HG03025 (cell line): ENCODE measurements at regions not wholly inside any gene's neighbourhood (a gene's known extent, or its start where the extent isn't known, plus 50 kb on each side); places are given as distances from the start of the nearest gene placed in this dataset.

ENCODE experiments used
- ATAC-seq: cut with Tn5 transposase; IDR thresholded peaks from one replicate; pipeline ENCODE4 v1.9.1; 2021; ENCODE audit warnings: mild to moderate bottlenecking, moderate library complexity; ENCODE audit not compliant: unreplicated experiment, low FRiP score

DNA sequence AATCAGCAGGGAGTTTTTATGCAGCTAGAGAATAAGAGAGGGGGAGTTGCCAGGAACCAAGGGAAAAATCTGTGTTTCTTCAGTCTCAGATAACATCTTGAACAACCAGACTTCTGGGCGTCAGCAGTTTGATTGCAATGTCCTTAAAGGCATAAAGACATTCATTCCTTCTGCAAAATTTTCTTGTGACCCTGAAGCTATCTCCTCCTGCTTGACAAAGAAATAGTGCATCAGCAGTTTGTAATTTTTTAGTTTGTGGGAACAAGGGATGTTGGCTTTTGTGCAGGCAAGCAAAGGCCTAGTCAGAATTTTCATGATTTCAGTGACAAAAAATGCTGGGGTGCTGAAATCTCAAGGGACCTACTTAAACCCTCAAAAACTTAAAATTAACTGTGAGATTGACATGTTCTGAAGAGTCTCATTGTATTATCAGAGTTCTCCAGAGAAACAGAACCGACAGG lies 125.8 kb upstream of the UNC5C start:
- ATAC-seq = no peak

DNA sequence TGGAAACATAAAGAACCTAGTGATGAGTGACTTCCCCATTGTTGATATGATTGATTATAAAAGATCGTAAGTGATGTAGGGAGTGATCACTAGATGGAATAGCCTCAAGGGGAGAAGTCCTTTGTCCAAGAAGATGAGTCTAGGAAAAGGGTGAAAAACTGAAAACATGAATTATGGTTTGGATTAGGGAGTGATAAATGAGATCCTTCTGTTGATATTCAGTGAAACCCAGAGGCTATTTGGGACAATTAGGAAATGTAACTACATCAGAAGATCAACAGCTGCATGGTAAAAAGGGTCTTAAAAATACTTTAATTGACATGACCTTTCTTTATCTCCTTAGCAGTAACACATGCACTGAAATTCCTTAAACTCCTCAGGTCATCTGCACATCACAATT lies 124.0 kb upstream of the UNC5C start:
- ATAC-seq = no peak

DNA sequence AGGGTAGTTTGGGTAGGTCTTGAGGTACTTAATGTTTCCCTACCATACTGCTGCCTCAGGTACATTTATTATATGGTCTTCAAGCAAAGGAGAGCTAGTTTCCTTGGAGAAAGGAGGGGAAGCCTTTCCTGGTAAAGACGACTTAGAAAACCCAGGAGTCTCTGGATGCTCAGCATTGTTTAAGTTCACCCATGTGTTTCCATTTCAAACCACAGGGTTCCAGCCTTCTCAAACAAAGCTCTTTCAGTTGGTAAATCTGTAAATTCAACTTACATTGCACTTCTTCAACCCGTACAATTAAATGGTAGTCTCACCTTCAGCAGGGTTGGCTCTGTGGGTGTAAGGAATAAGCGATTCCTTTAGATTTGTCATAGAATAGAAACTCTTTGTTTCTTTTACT lies 111.9 kb upstream of the UNC5C start:
- no peak for ATAC-seq

DNA sequence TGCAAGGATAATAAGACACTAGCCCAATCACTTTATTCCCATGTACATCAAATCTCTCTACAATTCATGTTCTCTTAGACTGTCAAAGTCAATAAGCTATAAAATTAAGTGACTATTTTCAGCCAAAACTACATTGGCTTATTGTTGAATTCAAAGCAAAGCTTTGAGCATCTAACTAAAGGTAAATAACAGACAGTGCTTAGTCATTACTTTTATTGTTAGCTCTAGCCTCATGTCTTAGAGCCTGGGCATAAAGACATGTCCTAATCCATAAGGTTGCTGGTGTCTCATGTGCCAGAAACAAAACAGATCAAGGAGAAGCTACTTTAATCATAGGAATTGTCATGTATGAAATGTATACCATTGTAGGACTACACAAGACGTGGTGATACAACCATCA lies 103.1 kb upstream of the UNC5C start:
- ATAC-seq = no peak

DNA sequence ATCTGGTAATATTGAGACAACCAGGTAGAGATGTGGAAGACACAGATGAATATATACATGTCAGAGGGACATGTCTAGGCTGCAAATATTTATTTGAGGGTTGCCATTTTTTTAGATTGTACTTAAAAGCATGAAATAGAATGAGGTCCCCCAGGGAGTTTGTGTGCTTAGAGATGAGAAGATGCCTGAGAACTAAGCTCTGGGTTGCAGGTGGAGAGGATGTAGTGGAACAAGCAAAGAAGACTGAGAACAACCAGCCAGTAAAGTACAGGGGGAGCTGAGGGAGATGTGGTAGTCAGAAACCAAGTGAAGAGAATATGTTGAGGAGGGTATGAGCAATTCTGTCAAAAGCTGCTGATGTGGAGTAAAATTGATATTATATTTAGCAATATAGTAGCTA lies 95.6 kb upstream of the UNC5C start:
- ATAC-seq = no peak

DNA sequence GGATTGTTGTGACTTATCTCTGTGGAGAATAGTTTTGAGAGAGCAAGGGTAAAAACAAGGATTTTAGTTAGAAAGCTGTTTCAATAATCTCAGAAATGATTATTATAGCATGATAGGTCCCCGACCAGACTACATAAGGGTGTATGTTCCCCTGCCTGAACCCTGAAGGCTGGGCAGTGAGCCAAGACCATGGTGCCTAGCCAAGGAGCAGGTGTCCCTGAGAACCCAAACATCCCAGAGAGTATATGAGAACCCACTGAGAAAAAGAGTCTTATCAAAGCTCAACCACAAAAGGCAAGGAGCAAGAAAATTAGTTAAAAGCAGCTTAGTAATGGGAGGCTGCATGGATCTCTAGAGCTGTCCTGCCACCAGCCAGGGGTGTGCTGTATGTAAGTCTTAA lies 94.9 kb upstream of the UNC5C start:
- no peak for ATAC-seq

DNA sequence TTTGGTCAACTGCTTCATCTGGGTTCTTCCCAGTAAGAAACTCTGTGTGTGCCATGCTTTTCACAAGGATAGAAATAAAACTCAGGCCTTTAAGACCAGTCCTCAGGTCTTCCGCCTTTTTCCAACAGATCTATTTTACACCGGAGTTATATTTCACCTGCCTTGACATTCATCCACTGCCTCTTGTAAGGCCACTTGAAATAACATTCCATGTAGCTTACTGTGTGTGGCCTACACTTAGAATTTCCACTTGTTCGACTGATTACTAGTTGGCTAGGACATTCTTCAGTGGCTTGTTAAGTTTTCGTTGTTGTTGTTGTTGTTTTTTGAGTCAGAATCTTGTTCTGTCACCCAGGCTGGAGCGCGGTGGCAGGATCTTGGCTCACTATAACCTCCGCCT lies 92.8 kb upstream of the UNC5C start:
- ATAC-seq = no peak

DNA sequence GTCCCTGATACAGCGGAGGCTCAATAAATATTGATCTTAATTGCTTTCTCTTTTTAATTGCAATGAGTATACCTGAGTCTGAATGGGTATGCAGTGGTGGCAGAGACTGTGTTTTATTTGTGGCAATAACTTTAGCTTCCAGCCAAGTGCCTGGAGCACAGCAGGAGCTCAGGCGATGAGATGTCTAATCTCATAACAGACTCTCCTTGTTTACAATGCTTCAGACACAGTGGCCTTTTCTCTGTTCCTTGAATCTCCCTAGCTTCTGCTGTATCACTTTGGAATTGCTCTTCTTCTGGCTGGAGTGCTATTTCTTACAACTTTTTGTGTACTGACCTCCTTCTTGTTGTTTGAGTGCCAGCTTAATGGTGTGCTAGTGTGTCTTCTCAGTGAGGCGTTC lies 91.5 kb upstream of the UNC5C start:
- ATAC-seq = no peak

DNA sequence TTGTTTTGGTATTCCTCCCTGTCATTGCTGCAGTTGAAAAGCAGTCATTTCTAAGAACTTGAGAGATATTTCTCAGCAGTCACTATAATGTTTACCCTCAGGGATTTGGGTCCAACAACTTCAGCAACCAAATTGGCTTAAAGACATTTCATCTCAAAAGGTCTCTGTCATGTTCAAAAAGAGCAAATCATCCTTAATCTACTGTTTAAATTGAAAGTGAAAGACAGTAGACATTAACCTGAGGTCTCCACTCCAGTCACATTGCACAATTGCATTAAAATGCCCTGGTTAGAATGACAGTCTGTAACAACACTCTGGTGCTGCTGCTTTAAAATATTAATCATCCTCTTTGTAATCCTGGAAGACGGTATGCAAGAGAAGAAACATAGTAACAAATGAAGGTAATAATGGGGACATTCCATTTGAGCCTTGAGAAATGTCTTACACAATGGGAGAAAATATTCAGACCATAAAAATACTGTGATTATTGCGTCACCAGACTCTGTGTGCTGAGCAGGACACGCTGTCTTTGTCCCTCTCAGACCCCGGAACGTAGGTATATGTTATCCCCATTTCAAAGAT lies 90.2 kb upstream of the UNC5C start:
- no peak for ATAC-seq

DNA sequence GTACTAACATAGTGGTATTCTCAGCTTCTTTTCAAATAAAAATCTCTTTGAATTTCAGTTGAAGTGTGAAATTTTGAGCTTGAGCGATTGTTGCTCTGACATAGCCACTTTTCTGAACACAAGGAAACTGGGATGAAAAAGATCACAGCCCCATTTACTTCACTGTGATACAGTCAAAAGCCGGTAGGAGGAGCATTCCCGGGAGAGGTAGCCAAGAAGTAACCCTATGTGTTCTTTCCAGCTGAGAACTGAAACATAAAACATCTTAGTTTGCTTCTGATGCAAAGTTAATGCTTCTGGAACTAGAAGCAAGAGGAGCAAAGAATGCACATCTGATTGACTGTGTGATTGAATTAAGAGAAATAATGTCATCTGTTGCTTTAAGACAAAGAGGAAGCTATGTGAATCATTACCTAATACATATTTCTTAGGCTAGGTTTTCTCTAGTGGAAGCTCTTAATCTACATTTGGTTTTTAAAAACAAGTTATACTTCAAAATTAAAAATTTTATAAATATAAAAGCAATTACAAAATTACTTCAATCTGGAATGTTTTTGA lies 88.3 kb upstream of the UNC5C start:
- ATAC-seq = no peak

DNA sequence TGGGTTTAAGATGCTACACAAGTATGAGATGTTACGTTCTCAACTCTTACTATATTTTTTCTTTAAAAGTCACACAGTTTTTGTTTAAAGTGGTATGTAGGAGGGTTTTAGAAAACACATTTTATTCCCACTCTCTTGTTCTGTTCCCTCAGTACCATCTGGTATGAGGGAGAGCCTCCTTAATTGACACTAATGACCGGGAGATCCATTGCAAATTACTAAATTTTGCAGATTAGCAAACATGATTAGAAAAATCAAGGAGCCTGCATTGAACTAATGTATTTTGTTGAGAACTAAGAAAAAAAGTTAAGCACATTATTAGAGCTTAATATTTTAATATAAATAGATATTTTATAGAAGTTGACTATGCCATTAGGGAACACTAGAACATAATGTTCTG lies 87.3 kb upstream of the UNC5C start:
- no peak for ATAC-seq

DNA sequence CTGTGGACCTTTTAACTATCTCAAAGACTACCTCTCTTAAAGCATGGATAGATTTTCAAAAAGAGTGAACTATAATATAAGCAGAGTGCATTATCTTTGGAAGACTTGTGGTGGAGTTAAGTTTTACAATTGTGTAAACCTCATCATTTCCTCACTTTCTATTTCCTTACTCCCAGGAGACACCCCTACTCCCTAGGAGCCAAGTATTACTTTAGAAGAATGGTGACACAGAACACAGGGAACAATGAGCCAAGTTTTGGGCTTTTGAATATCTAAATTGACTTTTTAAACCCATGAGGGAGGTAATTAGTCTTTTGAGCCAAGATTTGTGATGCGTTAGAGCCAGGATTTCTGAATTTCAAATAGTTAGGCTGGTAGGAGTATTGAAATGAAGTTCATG lies 78.9 kb upstream of the UNC5C start:
- ATAC-seq = no peak

DNA sequence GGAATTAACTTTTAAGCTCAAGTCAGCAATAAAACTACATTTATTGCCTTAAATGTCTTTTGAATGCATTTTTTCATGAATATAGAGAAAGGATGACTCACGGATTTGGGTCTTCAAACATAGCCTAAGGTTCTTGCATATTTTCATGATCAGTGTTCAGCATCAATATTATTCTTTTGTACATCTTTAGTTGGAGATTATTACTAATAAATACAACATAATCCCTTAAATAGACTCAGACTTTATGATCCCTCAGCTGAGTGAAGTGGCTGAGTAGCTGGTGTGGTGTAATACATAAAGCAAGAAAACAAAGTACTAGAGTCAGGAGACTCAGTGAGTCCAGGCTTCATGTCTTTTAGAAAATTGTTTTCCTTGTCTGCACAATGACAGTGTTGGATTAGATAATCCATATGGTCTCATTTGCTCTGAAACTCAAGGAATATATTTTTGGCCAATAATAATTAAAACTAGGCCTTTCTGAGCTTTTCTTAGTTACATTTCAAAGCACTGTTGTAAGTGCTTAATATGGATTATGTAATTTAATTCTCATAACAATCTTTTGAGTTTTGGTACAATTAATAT lies 78.3 kb upstream of the UNC5C start:
- ATAC-seq = no peak

DNA sequence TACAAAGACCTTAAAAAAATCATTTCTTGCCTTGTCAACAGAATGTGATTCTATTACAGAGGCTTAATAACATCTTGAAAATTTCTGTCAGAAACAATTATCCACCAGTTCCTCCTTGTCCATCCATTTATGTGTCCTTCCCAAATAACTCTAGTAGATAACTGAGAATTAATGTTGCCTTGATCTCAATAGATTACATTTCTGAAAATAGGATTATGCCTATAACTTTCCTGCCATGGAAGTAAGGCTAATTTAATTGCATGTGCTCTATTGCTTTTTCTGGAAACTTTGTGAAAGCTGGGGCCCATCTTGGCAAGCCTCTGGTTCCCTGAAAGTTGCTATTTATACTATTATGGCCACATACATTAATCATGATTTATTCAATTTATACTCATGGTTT lies 76.2 kb upstream of the UNC5C start:
- no peak for ATAC-seq

DNA sequence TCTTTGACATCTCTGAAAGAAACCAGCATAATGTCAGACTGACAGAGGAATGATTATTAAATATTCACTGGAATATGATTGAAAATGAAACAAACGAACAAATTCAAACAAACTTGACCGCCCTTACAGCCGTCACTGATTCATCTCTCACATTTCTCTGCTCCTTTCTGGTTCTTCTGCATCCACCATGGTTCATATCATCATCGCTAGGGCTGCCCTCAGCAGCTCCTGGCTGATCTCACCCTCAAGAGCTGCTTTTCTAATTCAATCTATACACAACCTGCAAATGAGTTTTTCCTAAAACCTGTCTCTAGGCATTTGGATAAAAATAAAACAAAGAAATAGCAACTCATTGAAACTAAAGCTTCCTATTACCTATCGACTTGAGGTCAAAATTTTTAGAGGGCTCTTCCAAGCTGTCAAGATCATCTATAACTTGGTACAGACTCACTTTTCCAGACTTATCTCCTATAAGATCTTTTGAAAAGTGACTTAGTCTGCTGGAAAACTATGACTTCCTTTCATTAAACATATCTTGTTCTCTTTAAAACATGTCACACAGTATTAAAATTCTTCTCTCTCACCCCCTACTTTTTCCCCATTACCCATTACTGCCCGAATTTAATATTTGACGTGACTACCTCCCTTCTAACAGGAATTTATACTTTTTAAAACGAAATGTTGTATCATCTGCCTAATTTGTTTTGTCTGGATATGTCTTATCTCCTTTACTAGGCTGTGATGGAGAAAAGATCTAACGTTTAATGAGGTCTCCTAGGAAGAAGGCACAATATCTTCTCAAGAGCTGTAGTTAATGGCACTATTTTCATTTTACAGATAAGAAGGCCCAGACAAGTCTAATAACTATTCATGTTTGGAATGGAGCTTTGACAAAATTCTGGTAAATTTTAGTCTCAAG lies 71.0 kb upstream of the UNC5C start:
- ATAC-seq = no peak

DNA sequence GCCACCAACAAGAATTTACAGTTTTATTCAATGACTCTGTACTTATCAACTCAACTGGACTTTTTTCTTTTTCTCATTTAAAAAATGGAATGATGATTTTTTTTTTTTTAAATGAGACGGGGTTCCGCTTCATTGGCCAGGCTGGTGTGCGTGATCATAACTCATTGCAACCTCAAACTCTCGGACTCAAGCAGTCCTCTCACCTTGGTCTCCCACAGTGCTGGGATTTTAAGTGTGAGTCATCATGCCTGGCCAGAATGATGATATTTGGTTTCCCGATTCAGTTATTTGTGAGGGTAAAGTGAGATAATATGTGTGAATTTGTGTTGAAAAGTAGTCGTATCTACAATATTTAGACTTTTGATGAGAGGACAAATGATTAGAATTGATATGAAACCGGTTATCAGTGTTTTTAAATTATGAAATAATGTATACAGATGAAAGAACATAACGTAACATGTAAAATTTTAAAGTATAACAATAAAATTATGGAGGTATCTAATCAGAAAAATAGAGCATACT lies 66.0 kb upstream of the UNC5C start:
- ATAC-seq = no peak

DNA sequence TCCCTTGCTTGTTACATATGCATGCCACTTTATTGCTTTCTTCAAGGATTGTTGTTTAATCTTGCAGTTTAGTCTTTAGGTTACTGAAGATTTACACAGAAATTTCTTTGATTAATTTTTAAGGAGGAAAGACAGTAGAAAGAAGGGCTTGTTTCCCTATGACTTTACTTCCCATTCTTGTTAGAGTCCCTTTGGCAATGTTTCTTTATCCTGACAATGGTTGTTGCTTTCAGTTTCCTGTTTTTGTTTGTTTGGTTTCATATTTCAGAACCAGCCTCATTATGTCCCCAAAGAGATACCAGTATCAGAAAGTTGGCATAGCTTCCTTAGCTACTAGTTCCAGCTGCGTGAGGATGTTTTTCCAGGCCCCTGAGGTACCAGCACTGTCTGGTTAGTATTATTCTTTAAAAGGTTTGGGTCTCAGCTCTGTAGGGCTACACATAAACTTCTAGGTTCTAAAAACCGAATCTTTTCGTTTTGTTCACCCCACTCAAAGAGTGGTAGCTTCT lies 61.3 kb upstream of the UNC5C start:
- no peak for ATAC-seq

DNA sequence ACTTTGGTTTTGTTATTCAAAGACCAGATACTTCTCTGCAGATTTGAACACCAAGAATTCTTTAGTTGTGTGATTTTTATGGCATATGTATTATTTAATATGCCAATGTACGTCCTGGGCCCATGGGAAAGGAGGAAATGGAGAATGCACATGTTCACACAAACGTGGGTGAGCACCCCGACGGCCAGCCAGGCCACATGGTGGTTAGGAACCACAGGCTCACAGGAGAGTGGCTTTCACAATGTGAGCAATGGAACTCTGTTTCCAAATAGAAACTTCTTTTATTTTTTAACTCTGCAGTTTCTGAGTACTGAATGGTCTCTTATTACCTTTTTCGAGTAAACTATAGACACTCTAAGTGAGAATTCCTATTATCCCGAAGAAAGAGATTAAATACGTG lies 58.0 kb upstream of the UNC5C start:
- no peak for ATAC-seq

DNA sequence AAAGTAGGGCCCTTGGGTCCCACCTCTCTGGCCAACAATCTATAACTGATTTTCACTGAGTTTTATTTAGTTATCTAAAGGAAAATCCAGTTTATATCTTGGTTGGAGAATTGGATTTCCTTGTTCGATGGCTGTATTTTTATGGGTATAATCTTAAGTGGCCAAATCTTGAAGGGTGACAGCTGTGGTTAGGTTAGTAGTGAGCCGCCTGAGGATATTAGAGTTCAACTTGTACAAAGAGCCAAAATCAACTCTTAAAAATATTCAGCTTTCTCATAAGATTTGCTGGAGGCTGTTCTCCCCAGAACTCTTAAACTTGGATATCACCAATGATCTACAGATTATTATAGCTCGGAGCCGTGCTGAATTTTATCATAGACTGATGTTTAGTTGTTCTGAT lies 54.6 kb upstream of the UNC5C start:
- no peak for ATAC-seq

DNA sequence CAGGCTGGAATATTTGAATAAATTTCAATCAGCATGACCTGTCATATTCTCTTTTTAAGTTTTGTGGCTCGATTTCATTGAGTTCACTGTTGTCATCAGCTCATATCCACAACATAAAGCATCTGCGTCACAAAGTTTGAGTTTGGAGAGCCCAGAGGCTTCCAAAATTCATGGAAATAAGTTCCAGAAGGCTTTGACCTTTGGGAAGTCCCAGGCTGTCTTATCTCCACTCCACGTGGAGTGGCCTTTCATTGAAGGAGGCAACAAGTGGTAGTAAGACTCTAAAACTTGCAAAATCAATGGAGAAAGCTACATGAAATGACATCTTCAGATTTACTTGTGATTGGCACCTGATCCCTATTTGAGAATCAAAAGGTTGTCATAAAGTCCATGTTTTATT lies 54.1 kb upstream of the UNC5C start:
- no peak for ATAC-seq

DNA sequence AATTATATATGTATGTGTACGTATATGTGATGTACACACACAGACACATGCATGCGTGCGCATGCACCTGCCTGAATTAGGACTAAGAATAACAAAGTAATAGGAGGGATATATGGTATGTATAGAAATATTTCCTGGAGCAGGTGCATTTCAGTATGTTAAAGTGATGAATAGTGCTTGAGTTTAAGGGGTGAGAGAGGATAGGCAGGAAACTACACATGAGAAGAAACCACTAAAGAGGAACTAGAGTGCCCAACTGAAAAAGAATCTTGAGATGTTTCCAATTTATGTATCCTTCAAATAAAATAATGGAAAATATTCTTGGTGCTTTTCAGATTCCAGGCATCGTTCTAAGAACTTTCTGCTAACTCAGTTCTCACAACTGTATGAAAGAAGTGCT lies 52.6 kb upstream of the UNC5C start:
- ATAC-seq = no peak
